GM23338 (cell line): ENCODE measurements at regions not wholly inside any gene's neighbourhood (a gene's known extent, or its start where the extent isn't known, plus 50 kb on each side); places are given as distances from the start of the nearest gene placed in this dataset.

Experiments used
- CREB1 ChIP-seq: fragments of 250-450 bp; sonication (Bioruptor Pico); IDR thresholded peaks from 2 replicates; pipeline ENCODE4 v1.5.0; 2020; ENCODE audit warnings: low read depth, mild to moderate bottlenecking, moderate library complexity
- EZH2 ChIP-seq: fragments of 200-600 bp; sonication (generic); IDR thresholded peaks from one replicate; pipeline ENCODE4 v1.8.0; 2017; ENCODE audit warnings: antibody characterized with exemption, mild to moderate bottlenecking, low read depth; ENCODE audit not compliant: unreplicated experiment
- EZH2phosphoT487 ChIP-seq: fragments of 200-600 bp; sonication (generic); IDR thresholded peaks from one replicate; pipeline ENCODE4 v1.8.1; 2018; ENCODE audit warnings: antibody characterized with exemption; ENCODE audit not compliant: unreplicated experiment
- JUNB ChIP-seq: IDR thresholded peaks from one replicate; pipeline ENCODE4 v1.6.1; 2016; ENCODE audit warnings: antibody characterized with exemption; ENCODE audit not compliant: unreplicated experiment
- POLR2AphosphoS5 ChIP-seq: IDR thresholded peaks from 2 replicates; pipeline ENCODE4 v1.6.1; 2016; ENCODE audit warnings: antibody characterized with exemption, low read depth
- STAT1 ChIP-seq: IDR thresholded peaks from one replicate; pipeline ENCODE4 v1.6.1; 2016; ENCODE audit warnings: antibody characterized with exemption; ENCODE audit not compliant: unreplicated experiment
- TF ChIP-seq, protein P1 (sequence below), 2 experiments: fragments of 200-600 bp in 1 of 2; sonication (generic) in 1 of 2; conservative IDR thresholded peaks; 2 replicates each; pipeline versions ENCODE4 v1.5.1 to v1.6.1; 2016 to 2017; ENCODE audit warnings: antibody characterized with exemption in 2 of 2, low read depth in 2 of 2, mild to moderate bottlenecking in 2 of 2, moderate library complexity in 1 of 2
- TF ChIP-seq, protein P2 (sequence below): IDR thresholded peaks from one replicate; pipeline ENCODE4 v1.6.1; 2018; ENCODE audit warnings: antibody characterized with exemption; ENCODE audit not compliant: unreplicated experiment

DNA sequence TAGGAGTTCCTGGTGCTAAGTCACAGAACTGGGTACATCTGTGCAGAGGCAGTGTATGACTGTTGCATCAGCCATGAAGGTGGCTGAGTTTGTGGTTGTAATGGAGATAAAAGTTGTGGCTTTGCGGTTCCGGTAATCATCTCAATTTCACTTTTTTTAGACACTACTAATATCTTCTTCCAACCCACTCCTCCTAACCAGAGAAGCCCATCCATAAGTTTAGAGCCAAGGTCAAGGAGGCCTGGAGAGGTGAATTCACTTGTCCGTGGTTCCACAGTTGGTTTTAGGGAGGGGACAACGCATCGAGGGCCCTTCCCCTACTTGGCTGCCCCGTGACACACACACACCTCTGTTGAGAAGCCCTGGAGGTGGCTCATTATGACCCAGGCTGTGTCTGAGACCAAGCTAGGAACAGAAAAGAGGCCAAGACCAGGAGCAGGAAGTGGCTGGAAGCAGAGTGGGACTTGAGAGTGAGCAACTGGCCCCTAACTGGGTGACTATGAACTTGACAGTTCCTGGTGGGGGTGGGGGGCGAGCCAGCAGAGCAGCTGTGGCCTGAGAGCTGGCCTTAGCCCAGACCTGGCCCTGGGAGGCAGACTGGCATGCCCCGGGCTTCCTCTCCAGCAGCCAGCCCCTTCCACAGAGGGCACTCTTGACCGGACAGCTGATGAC is 66.8 kb upstream of the COL13A1 start:
- TF ChIP-seq, protein P1, sequence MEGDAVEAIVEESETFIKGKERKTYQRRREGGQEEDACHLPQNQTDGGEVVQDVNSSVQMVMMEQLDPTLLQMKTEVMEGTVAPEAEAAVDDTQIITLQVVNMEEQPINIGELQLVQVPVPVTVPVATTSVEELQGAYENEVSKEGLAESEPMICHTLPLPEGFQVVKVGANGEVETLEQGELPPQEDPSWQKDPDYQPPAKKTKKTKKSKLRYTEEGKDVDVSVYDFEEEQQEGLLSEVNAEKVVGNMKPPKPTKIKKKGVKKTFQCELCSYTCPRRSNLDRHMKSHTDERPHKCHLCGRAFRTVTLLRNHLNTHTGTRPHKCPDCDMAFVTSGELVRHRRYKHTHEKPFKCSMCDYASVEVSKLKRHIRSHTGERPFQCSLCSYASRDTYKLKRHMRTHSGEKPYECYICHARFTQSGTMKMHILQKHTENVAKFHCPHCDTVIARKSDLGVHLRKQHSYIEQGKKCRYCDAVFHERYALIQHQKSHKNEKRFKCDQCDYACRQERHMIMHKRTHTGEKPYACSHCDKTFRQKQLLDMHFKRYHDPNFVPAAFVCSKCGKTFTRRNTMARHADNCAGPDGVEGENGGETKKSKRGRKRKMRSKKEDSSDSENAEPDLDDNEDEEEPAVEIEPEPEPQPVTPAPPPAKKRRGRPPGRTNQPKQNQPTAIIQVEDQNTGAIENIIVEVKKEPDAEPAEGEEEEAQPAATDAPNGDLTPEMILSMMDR (conservative IDR thresholded peaks at IDR 0.05; ENCODE audit: low read depth in 2 of 2) = no peak
- TF ChIP-seq EZH2phosphoT487 (no peak), JUNB (no peak), EZH2 (no peak), CREB1 (no peak), POLR2AphosphoS5 (no peak), STAT1 (no peak)
- TF ChIP-seq, protein P2, sequence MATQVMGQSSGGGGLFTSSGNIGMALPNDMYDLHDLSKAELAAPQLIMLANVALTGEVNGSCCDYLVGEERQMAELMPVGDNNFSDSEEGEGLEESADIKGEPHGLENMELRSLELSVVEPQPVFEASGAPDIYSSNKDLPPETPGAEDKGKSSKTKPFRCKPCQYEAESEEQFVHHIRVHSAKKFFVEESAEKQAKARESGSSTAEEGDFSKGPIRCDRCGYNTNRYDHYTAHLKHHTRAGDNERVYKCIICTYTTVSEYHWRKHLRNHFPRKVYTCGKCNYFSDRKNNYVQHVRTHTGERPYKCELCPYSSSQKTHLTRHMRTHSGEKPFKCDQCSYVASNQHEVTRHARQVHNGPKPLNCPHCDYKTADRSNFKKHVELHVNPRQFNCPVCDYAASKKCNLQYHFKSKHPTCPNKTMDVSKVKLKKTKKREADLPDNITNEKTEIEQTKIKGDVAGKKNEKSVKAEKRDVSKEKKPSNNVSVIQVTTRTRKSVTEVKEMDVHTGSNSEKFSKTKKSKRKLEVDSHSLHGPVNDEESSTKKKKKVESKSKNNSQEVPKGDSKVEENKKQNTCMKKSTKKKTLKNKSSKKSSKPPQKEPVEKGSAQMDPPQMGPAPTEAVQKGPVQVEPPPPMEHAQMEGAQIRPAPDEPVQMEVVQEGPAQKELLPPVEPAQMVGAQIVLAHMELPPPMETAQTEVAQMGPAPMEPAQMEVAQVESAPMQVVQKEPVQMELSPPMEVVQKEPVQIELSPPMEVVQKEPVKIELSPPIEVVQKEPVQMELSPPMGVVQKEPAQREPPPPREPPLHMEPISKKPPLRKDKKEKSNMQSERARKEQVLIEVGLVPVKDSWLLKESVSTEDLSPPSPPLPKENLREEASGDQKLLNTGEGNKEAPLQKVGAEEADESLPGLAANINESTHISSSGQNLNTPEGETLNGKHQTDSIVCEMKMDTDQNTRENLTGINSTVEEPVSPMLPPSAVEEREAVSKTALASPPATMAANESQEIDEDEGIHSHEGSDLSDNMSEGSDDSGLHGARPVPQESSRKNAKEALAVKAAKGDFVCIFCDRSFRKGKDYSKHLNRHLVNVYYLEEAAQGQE = no peak
